NT2/D1 (cell line): ENCODE measurements at regions not wholly inside any gene's neighbourhood (a gene's known extent, or its start where the extent isn't known, plus 50 kb on each side); places are given as distances from the start of the nearest gene placed in this dataset.

ENCODE experiments used
- DNase-seq: peaks from one replicate; pipeline ENCODE4 v3.0.0-alpha.2; 2011; ENCODE audit warnings: low read depth, low spot score
- H3K27me3 ChIP-seq: 2 replicates; pipeline ENCODE4 v1.6.0; 2011; ENCODE audit warnings: mild to moderate bottlenecking; ENCODE audit not compliant: insufficient read length, insufficient read depth
- H3K36me3 ChIP-seq: 2 replicates; pipeline ENCODE4 v1.6.1; 2011; ENCODE audit warnings: mild to moderate bottlenecking, low read length, mixed read lengths; ENCODE audit not compliant: insufficient read depth, insufficient read length
- H3K4me1 ChIP-seq: 2 replicates; pipeline ENCODE4 v1.5.1; 2011; ENCODE audit not compliant: insufficient read depth, insufficient read length
- H3K4me3 ChIP-seq: 2 replicates; pipeline ENCODE4 v1.5.1; 2011; ENCODE audit warnings: low read depth; ENCODE audit not compliant: insufficient read length
- H3K9ac ChIP-seq: 2 replicates; pipeline ENCODE4 v1.6.0; 2011; ENCODE audit warnings: low read depth; ENCODE audit not compliant: insufficient read length
- H3K9me3 ChIP-seq: 2 replicates; pipeline ENCODE4 v1.5.1; 2011; ENCODE audit warnings: mild to moderate bottlenecking, low read length; ENCODE audit not compliant: insufficient read depth
- SUZ12 ChIP-seq: IDR thresholded peaks from 2 replicates; pipeline ENCODE4 v1.6.1; 2011; ENCODE audit not compliant: insufficient read length, insufficient read depth; ENCODE audit errors: extremely low read depth
- YY1 ChIP-seq: IDR thresholded peaks from 2 replicates; pipeline ENCODE4 v1.6.1; 2011; ENCODE audit not compliant: insufficient read length, insufficient read depth
- ZNF274 ChIP-seq: IDR thresholded peaks from 2 replicates; pipeline ENCODE4 v1.6.1; 2011; ENCODE audit warnings: mild to moderate bottlenecking, low read depth, low read length

GRCh38 chr4:103449296-103450023 is 251.3 kb upstream of the CENPE start:
- Histone ChIP-seq H3K9me3 (no peaks in the 10 kb centered on the region), H3K36me3 (no peaks in the 10 kb centered on the region), H3K4me1 (no peaks in the 10 kb centered on the region), H3K27me3 (no peaks in the 10 kb centered on the region), H3K4me3 (no peak overlapping the region), H3K9ac (no peak overlapping the region)
- no peak for DNase-seq
- TF ChIP-seq YY1 (no peak), ZNF274 (no peak), SUZ12 (no peak)

GRCh38 chr4:103445377-103445776 is 247.2 kb upstream of the CENPE start:
- no peaks in the 10 kb centered on the region for H3K36me3 ChIP-seq
- TF ChIP-seq SUZ12 (no peak), YY1 (no peak), ZNF274 (no peak)
- no peaks in the 10 kb centered on the region for H3K4me1 ChIP-seq
- H3K9me3 ChIP-seq, result no peaks in the 10 kb centered on the region
- no peak overlapping the region for H3K9ac ChIP-seq
- no peaks in the 10 kb centered on the region for H3K27me3 ChIP-seq
- no peak overlapping the region for H3K4me3 ChIP-seq
- DNase-seq, result no peak

GRCh38 chr4:103443324-103443723 is 245.2 kb upstream of the CENPE start:
- H3K9ac ChIP-seq, result no peak overlapping the region
- no peaks in the 10 kb centered on the region for H3K36me3 ChIP-seq
- no peaks in the 10 kb centered on the region for H3K9me3 ChIP-seq
- H3K4me1 ChIP-seq, result no peaks in the 10 kb centered on the region
- no peaks in the 10 kb centered on the region for H3K27me3 ChIP-seq
- TF ChIP-seq SUZ12, result no peak
- no peak for TF ChIP-seq YY1
- TF ChIP-seq ZNF274, result no peak
- H3K4me3 ChIP-seq, result no peak overlapping the region
- DNase-seq, result no peak

- Histone ChIP-seq H3K36me3 (no peaks in the 10 kb centered on the region), H3K9ac (no peak overlapping the region), H3K4me3 (no peak overlapping the region), H3K27me3 (no peaks in the 10 kb centered on the region), H3K9me3 (no peaks in the 10 kb centered on the region), H3K4me1 (no peaks in the 10 kb centered on the region)
- DNase-seq, result peak; percentile 46
- no peak for TF ChIP-seq ZNF274
- TF ChIP-seq SUZ12, result no peak
- TF ChIP-seq YY1, result no peak
Observed at GRCh38 chr4:103429283-103429682, 231.1 kb upstream of the CENPE start.

- peaks cover 11% of the 10 kb centered on the region; the same call in 1 of the 2 replicates for H3K9me3 ChIP-seq
- DNase-seq, result no peak
- no peaks in the 10 kb centered on the region for H3K4me1 ChIP-seq
- H3K27me3 ChIP-seq, result no peaks in the 10 kb centered on the region
- no peak overlapping the region for H3K9ac ChIP-seq
- TF ChIP-seq YY1 (no peak), ZNF274 (no peak), SUZ12 (no peak)
- no peaks in the 10 kb centered on the region for H3K36me3 ChIP-seq
- H3K4me3 ChIP-seq, result no peak overlapping the region
Observed at GRCh38 chr4:103425406-103425805, 227.3 kb upstream of the CENPE start.

GRCh38 chr4:103424853-103425252 is 226.7 kb upstream of the CENPE start:
- Histone ChIP-seq H3K27me3 (no peaks in the 10 kb centered on the region), H3K9me3 (peaks cover 12% of the 10 kb centered on the region; the same call in 1 of the 2 replicates), H3K4me3 (no peak overlapping the region), H3K9ac (no peak overlapping the region), H3K4me1 (no peaks in the 10 kb centered on the region), H3K36me3 (no peaks in the 10 kb centered on the region)
- TF ChIP-seq SUZ12 (no peak), YY1 (no peak), ZNF274 (no peak)
- DNase-seq, result no peak

GRCh38 chr4:103423261-103423660 is 225.1 kb upstream of the CENPE start:
- H3K9ac ChIP-seq, result no peak overlapping the region
- TF ChIP-seq SUZ12, result no peak
- no peak for TF ChIP-seq YY1
- no peak overlapping the region for H3K4me3 ChIP-seq
- no peaks in the 10 kb centered on the region for H3K4me1 ChIP-seq
- DNase-seq, result no peak
- peaks cover 12% of the 10 kb centered on the region; the same call in 1 of the 2 replicates for H3K9me3 ChIP-seq
- H3K36me3 ChIP-seq, result no peaks in the 10 kb centered on the region
- H3K27me3 ChIP-seq, result no peaks in the 10 kb centered on the region
